B cell (primary cell): ENCODE measurements at regions not wholly inside any gene's neighbourhood (a gene's known extent, or its start where the extent isn't known, plus 50 kb on each side); places are given as distances from the start of the nearest gene placed in this dataset.

Experiments used
- ATAC-seq: fragments of 200-7000 bp; cut with Tn5 transposase; one replicate; pipeline ENCODE4 v1.10.0; 2021; ENCODE audit warnings: low read depth, mild to moderate bottlenecking, moderate number of reproducible peaks, moderate library complexity
- CTCF ChIA-PET: fragments of 350-600 bp; sonication (Branson Sonifier 250); formaldehyde crosslinking; loops from one replicate; lab custom pipeline; 2021; ENCODE audit warnings: antibody characterized with exemption, inconsistent platforms; lab: Charles Lee
- POLR2A ChIA-PET: fragments of 350-600 bp; sonication (Branson Sonifier 250); formaldehyde crosslinking; loops from one replicate; lab custom pipeline; 2021; ENCODE audit warnings: antibody characterized with exemption; lab: Charles Lee
- DNase-seq: peaks from one replicate; pipeline ENCODE4 v3.0.0; 2013
- H2AFZ ChIP-seq: 2 replicates; pipeline ENCODE4 v1.6.1; 2012; ENCODE audit warnings: mild to moderate bottlenecking, low read depth, low read length; ENCODE audit not compliant: insufficient read depth, poor library complexity, severe bottlenecking
- H3K27ac ChIP-seq, 2 donors: 1 replicate in 1 of 2; 2 replicates in 1 of 2; pipeline ENCODE4 v1.5.1; 2012 to 2013; ENCODE audit warnings: low read length in 2 of 2, mild to moderate bottlenecking in 2 of 2, moderate library complexity in 1 of 2
- H3K27me3 ChIP-seq, 4 experiments: fragments of 200-600 bp in 1 of 4; sonication (generic) in 1 of 4; replicated peaks in 1 of 4; 1 replicate in 2 of 4; 2 replicates in 2 of 4; pipeline versions ENCODE4 v1.6.1 to v1.7.0; 2013 to 2016; ENCODE audit warnings: low read length in 3 of 4, mild to moderate bottlenecking in 2 of 4, mixed read lengths in 1 of 4, moderate library complexity in 1 of 4; ENCODE audit not compliant: insufficient read depth in 4 of 4, control insufficient read depth in 3 of 4; ENCODE audit errors: control extremely low read depth in 1 of 4
- H3K36me3 ChIP-seq, 2 experiments: replicated peaks in 1 of 2; 1 replicate in 1 of 2; 2 replicates in 1 of 2; pipeline versions ENCODE4 v1.6.1 to v1.7.1; 2013; ENCODE audit warnings: low read length in 1 of 2; ENCODE audit not compliant: insufficient read depth in 2 of 2, control insufficient read depth in 1 of 2; ENCODE audit errors: control extremely low read depth in 1 of 2, extremely low read depth in 1 of 2
- H3K4me1 ChIP-seq, 2 donors: fragments of 200-600 bp in 1 of 2; sonication (generic) in 1 of 2; 1 replicate in 1 of 2; 2 replicates in 1 of 2; pipeline versions ENCODE4 v1.5.1 to v1.6.1; 2013 to 2017; ENCODE audit warnings: low read length in 2 of 2; ENCODE audit not compliant: control insufficient read depth in 2 of 2, insufficient read depth in 2 of 2
- H3K4me2 ChIP-seq: replicated peaks from 2 replicates; pipeline ENCODE3; 2012; ENCODE audit warnings: mild to moderate bottlenecking, low read depth, low read length; ENCODE audit not compliant: poor library complexity, severe bottlenecking
- H3K4me3 ChIP-seq, 5 experiments: fragments of 200-600 bp in 1 of 5; sonication (generic) in 1 of 5; 1 replicate in 3 of 5; 2 replicates in 2 of 5; pipeline versions ENCODE4 v1.5.1 to v1.7.0; 2011 to 2016; ENCODE audit warnings: low read length in 4 of 5, mild to moderate bottlenecking in 4 of 5, low read depth in 2 of 5, control low read depth in 1 of 5, moderate library complexity in 1 of 5; ENCODE audit not compliant: insufficient read depth in 1 of 5; ENCODE audit errors: control extremely low read depth in 1 of 5, extremely low read depth in 1 of 5
- H3K79me2 ChIP-seq: fragments of 200-600 bp; sonication (generic); one replicate; pipeline ENCODE4 v1.6.0; 2016; ENCODE audit warnings: low read length; ENCODE audit not compliant: control insufficient read depth, insufficient read depth
- H3K9ac ChIP-seq: fragments of 200-600 bp; sonication (generic); 2 replicates; pipeline ENCODE4 v1.6.1; 2017; ENCODE audit warnings: mild to moderate bottlenecking, low read length, moderate library complexity
- H3K9me3 ChIP-seq, 3 donors: one replicate each; pipeline versions ENCODE4 v1.6.1 to v1.7.1; 2013; ENCODE audit warnings: low read length in 2 of 3; ENCODE audit not compliant: control insufficient read depth in 2 of 3, insufficient read depth in 1 of 3; ENCODE audit errors: control extremely low read depth in 1 of 3
- H4K20me1 ChIP-seq: 2 replicates; pipeline ENCODE4 v1.6.0; 2012; ENCODE audit warnings: mild to moderate bottlenecking, low read length; ENCODE audit not compliant: insufficient read depth, control insufficient read depth, poor library complexity, severe bottlenecking
- H3K27ac Mint-ChIP-seq: one replicate; pipeline ENCODE4 v1.8.0; 2021; ENCODE audit warnings: mixed read lengths
- H3K27me3 Mint-ChIP-seq: one replicate; pipeline ENCODE4 v1.8.0; 2021; ENCODE audit warnings: mixed read lengths
- H3K4me1 Mint-ChIP-seq: one replicate; pipeline ENCODE4 v1.8.0; 2021; ENCODE audit warnings: mixed read lengths
- H3K4me3 Mint-ChIP-seq: one replicate; pipeline ENCODE4 v1.8.0; 2021; ENCODE audit warnings: mixed read lengths
- H3K9me3 Mint-ChIP-seq: one replicate; pipeline ENCODE4 v1.8.0; 2022; ENCODE audit warnings: mixed read lengths; ENCODE audit not compliant: insufficient read depth
- EZH2 ChIP-seq: IDR thresholded peaks from 2 replicates; pipeline ENCODE4 v1.6.1; 2012; ENCODE audit warnings: borderline replicate concordance, low read depth, mild to moderate bottlenecking, moderate library complexity, low read length; ENCODE audit not compliant: insufficient read depth, poor library complexity, severe bottlenecking
- WGBS: methylation state at CpG from one replicate; pipeline ENCODE4 v1.1.5; 2013; ENCODE audit warnings: missing lambda C conversion rate; ENCODE audit not compliant: insufficient coverage; 5-methylcytosine and 5-hydroxymethylcytosine counted together
- intact Hi-C: fragments of 100-400 bp; cut with micrococcal nuclease; formaldehyde crosslinking; loops from one replicate; pipeline ENCODE4 v1.10.0; 2022
- TF ChIP-seq, protein P1 (sequence below): fragments of 200-600 bp; IDR thresholded peaks from one replicate; pipeline ENCODE4 v1.8.0; 2022; ENCODE audit warnings: antibody characterized with exemption, mild to moderate bottlenecking

DNA sequence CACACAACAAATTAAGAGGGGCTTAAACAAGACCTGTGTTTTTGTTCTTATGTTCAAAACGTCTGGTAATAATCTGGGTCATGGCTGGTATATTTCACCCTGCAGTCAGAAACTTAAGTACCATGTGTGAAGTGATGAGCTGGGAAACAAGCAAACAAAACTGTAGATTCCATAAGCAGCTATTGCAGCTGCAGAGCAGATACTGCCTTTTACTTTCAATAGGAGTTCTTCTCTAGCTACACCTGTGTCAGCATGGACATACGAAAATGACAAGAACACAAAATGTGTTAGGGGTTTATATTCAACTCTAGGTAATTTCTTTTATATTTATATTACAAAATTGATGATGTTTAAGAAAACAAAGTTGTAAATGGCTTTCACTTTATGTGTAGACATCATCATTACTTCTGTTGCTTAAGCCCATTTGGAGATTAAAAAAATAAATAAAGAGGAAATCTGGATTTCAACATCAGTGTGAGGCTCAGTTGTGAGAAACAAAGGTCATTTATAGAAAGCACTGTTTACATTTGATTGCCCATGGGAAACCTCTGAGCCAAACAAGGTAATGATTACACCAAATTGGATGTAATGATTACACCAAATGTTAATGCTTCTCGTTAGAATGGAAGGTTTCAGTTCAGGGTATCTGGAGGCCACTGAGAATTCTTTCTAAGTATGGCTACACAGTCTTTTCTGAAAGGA is 451.0 kb upstream of the SLC10A2 start:
- no peak overlapping the region for H3K4me3 Mint-ChIP-seq
- H3K4me2 ChIP-seq: no peak overlapping the region
- intact Hi-C loops: no loop called here
- H3K9ac ChIP-seq: no peak overlapping the region
- no peaks in the 10 kb centered on the region for H3K36me3 ChIP-seq
- no peak for TF ChIP-seq EZH2
- TF ChIP-seq, protein P1, sequence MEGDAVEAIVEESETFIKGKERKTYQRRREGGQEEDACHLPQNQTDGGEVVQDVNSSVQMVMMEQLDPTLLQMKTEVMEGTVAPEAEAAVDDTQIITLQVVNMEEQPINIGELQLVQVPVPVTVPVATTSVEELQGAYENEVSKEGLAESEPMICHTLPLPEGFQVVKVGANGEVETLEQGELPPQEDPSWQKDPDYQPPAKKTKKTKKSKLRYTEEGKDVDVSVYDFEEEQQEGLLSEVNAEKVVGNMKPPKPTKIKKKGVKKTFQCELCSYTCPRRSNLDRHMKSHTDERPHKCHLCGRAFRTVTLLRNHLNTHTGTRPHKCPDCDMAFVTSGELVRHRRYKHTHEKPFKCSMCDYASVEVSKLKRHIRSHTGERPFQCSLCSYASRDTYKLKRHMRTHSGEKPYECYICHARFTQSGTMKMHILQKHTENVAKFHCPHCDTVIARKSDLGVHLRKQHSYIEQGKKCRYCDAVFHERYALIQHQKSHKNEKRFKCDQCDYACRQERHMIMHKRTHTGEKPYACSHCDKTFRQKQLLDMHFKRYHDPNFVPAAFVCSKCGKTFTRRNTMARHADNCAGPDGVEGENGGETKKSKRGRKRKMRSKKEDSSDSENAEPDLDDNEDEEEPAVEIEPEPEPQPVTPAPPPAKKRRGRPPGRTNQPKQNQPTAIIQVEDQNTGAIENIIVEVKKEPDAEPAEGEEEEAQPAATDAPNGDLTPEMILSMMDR: no peak
- H4K20me1 ChIP-seq: no peaks in the 10 kb centered on the region
- ChIA-PET POLR2A (no interaction called here), CTCF (no interaction called here)
- H2AFZ ChIP-seq: no peak overlapping the region
- H3K27ac ChIP-seq: no peak overlapping the region
- no peaks in the 10 kb centered on the region for H3K9me3 Mint-ChIP-seq
- no peaks in the 10 kb centered on the region for H3K9me3 ChIP-seq
- H3K4me3 ChIP-seq: no peak overlapping the region
- H3K79me2 ChIP-seq: no peaks in the 10 kb centered on the region
- no peaks in the 10 kb centered on the region for H3K4me1 ChIP-seq
- no peaks in the 10 kb centered on the region for H3K4me1 Mint-ChIP-seq
- no peaks in the 10 kb centered on the region for H3K27me3 Mint-ChIP-seq
- ATAC-seq (no peak), DNase-seq (no peak)
- WGBS: no CpG with 5 or more reads among the region's 3 CpGs
- H3K27me3 ChIP-seq: no peaks in the 10 kb centered on the region
- no peak overlapping the region for H3K27ac Mint-ChIP-seq

DNA sequence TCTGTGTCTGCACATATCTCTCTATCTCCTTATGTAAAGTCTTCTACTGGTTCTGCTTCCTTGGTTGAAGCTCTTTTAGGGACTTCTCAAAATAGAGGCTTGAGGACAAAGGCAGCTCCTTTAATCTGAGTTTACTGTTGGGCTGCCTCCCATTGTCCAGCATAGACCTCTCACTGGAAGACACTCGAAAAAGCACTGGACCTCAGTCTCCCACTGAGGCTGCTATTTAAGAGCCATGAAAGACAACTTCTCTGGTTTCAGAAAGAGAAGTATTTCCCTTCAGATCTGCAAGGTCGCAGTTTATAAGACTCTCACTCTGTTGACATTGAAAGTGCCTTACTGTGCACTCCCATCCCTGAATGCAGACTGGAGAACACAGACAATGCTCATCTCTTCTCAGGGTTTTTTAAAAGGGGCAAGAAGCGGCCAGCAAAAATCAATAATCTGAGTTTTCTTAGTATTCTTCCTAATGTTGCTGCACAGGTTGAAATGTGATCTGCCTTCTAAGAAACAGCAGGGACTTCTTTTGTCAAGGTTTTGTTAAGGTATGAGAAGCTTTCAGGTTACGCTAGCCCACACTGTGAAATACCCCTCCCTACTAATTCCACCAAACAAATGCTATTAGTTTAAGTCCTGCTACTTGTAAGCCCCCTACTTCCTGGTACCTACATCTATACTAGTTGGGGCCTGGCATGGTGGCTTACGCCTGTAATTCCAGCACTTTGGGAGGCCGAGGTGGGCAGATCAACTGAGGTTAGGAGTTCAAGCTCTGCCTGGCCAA is 450.0 kb upstream of the SLC10A2 start:
- H3K36me3 ChIP-seq: no peaks in the 10 kb centered on the region
- TF ChIP-seq EZH2: no peak
- TF ChIP-seq, protein P1: no peak
- no peaks in the 10 kb centered on the region for H3K9me3 Mint-ChIP-seq
- no peak overlapping the region for H3K27ac Mint-ChIP-seq
- no peaks in the 10 kb centered on the region for H4K20me1 ChIP-seq
- H3K27ac ChIP-seq: no peak overlapping the region
- ChIA-PET POLR2A (no interaction called here), CTCF (no interaction called here)
- whole genome bisulfite sequencing: 68% methylated on average over 3 of the region's 6 CpGs
- no peak overlapping the region for H2AFZ ChIP-seq
- H3K4me3 ChIP-seq: no peak overlapping the region
- DNase-seq (no peak), ATAC-seq (no peak)
- H3K4me3 Mint-ChIP-seq: no peak overlapping the region
- H3K79me2 ChIP-seq: no peaks in the 10 kb centered on the region
- no peaks in the 10 kb centered on the region for H3K4me1 ChIP-seq
- H3K4me2 ChIP-seq: no peak overlapping the region
- no peaks in the 10 kb centered on the region for H3K9me3 ChIP-seq
- H3K4me1 Mint-ChIP-seq: no peaks in the 10 kb centered on the region
- no peaks in the 10 kb centered on the region for H3K27me3 ChIP-seq
- H3K27me3 Mint-ChIP-seq: no peaks in the 10 kb centered on the region
- intact Hi-C loops: no loop called here
- no peak overlapping the region for H3K9ac ChIP-seq
